HepG2 (cell line): ENCODE measurements at regions not wholly inside any gene's neighbourhood (a gene's known extent, or its start where the extent isn't known, plus 50 kb on each side); places are given as distances from the start of the nearest gene placed in this dataset.
"Not testable (repeated sequence)": the region's sequence is repeated elsewhere in the genome, so short reads cannot be mapped to it uniquely, and the experiment has no call there.

Experiments
- CREB1 ChIP-seq, 2 experiments: fragments of 450-650 bp in 1 of 2; IDR thresholded peaks; 2 replicates each; pipeline ENCODE4 v1.6.1; 2016 to 2017; ENCODE audit warnings: control low read depth in 1 of 2, mild to moderate bottlenecking in 1 of 2, missing compliant biosample characterization in 1 of 2, missing genetic modification characterization in 1 of 2
- POLR2AphosphoS5 ChIP-seq: IDR thresholded peaks from 2 replicates; pipeline ENCODE4 v1.6.1; 2012; ENCODE audit warnings: low read depth, low read length
- SIN3A ChIP-seq: IDR thresholded peaks from 2 replicates; pipeline ENCODE4 v1.6.1; 2011; ENCODE audit warnings: low read depth, mild to moderate bottlenecking, control low read depth, low read length, borderline replicate concordance
- TCF12 ChIP-seq, 2 experiments: fragments of 450-650 bp in 1 of 2; sonication (generic) in 1 of 2; formaldehyde crosslinking in 1 of 2; IDR thresholded peaks; 2 replicates each; pipeline versions ENCODE4 v1.6.1 to v1.8.0; 2017 to 2022; ENCODE audit warnings: antibody characterized with exemption in 1 of 2, mild to moderate bottlenecking in 1 of 2, missing genetic modification reagents in 1 of 2, moderate library complexity in 1 of 2
- TF ChIP-seq, protein P1 (sequence below): sonication (generic); formaldehyde crosslinking; IDR thresholded peaks from 2 replicates; pipeline ENCODE4 v1.4.0; 2020; ENCODE audit warnings: missing genetic modification reagents
- TF ChIP-seq, protein P2 (sequence below): sonication (generic); formaldehyde crosslinking; IDR thresholded peaks from 2 replicates; pipeline ENCODE4 v1.4.0; 2020; ENCODE audit warnings: missing genetic modification reagents, low read depth, mild to moderate bottlenecking, borderline replicate concordance
- TF ChIP-seq, protein P3 (sequence below): sonication (generic); formaldehyde crosslinking; IDR thresholded peaks from 2 replicates; pipeline ENCODE4 v1.8.1; 2023; ENCODE audit warnings: mild to moderate bottlenecking, missing genetic modification reagents
- TF ChIP-seq, protein P4 (sequence below): sonication (generic); formaldehyde crosslinking; IDR thresholded peaks from 2 replicates; pipeline ENCODE4 v1.5.0; 2020; ENCODE audit warnings: mild to moderate bottlenecking, missing genetic modification reagents, moderate library complexity
- TF ChIP-seq, protein P5 (sequence below): sonication (generic); formaldehyde crosslinking; IDR thresholded peaks from 2 replicates; pipeline ENCODE4 v1.8.0; 2022; ENCODE audit warnings: missing genetic modification reagents, mild to moderate bottlenecking, borderline replicate concordance

DNA sequence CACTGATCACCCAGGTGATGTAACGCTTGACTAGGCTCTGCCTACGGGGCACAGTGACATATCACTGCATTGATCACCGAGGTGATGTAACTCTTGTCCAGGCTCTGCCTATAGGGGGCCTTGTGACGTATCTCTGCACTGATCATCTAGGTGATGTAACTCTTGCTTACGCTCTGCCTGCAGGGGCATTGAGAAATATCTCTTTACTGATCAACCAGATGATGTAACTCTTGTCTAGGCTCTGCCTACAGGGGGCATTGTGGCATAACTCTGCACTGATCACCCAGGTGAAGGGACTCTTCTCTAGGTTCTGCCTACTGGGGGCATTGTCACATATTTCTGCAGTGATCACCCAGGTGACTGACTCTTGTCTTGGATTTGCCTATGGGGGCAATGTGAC is 50.9 kb upstream of the USP14 start:
- TF ChIP-seq, protein P1, sequence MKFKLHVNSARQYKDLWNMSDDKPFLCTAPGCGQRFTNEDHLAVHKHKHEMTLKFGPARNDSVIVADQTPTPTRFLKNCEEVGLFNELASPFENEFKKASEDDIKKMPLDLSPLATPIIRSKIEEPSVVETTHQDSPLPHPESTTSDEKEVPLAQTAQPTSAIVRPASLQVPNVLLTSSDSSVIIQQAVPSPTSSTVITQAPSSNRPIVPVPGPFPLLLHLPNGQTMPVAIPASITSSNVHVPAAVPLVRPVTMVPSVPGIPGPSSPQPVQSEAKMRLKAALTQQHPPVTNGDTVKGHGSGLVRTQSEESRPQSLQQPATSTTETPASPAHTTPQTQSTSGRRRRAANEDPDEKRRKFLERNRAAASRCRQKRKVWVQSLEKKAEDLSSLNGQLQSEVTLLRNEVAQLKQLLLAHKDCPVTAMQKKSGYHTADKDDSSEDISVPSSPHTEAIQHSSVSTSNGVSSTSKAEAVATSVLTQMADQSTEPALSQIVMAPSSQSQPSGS (CRISPR knock-in tag), result peak; percentile 92
- TF ChIP-seq, protein P2, sequence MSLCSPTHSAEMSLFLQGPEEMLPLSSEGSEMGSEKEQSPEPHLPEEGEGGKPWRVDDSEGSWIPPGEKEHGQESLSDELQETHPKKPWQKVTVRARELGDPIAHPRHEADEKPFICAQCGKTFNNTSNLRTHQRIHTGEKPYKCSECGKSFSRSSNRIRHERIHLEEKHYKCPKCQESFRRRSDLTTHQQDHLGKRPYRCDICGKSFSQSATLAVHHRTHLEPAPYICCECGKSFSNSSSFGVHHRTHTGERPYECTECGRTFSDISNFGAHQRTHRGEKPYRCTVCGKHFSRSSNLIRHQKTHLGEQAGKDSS (CRISPR knock-in tag), result not testable (repeated sequence)
- TF ChIP-seq TCF12 (IDR thresholded peaks at IDR 0.05); TCF12 (CRISPR knock-in tag; IDR thresholded peaks at IDR 0.05); SIN3A; POLR2AphosphoS5: not testable (repeated sequence)
- TF ChIP-seq, protein P3, sequence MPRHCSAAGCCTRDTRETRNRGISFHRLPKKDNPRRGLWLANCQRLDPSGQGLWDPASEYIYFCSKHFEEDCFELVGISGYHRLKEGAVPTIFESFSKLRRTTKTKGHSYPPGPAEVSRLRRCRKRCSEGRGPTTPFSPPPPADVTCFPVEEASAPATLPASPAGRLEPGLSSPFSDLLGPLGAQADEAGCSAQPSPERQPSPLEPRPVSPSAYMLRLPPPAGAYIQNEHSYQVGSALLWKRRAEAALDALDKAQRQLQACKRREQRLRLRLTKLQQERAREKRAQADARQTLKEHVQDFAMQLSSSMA (CRISPR knock-in tag), result not testable (repeated sequence)
- TF ChIP-seq, protein P4, sequence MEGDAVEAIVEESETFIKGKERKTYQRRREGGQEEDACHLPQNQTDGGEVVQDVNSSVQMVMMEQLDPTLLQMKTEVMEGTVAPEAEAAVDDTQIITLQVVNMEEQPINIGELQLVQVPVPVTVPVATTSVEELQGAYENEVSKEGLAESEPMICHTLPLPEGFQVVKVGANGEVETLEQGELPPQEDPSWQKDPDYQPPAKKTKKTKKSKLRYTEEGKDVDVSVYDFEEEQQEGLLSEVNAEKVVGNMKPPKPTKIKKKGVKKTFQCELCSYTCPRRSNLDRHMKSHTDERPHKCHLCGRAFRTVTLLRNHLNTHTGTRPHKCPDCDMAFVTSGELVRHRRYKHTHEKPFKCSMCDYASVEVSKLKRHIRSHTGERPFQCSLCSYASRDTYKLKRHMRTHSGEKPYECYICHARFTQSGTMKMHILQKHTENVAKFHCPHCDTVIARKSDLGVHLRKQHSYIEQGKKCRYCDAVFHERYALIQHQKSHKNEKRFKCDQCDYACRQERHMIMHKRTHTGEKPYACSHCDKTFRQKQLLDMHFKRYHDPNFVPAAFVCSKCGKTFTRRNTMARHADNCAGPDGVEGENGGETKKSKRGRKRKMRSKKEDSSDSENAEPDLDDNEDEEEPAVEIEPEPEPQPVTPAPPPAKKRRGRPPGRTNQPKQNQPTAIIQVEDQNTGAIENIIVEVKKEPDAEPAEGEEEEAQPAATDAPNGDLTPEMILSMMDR (CRISPR knock-in tag), result peak; percentile 64
- TF ChIP-seq CREB1 (IDR thresholded peaks at IDR 0.05), result peak; percentile 87
- TF ChIP-seq CREB1 (CRISPR knock-in tag; IDR thresholded peaks at IDR 0.05), result peak; percentile 83
- TF ChIP-seq, protein P5, sequence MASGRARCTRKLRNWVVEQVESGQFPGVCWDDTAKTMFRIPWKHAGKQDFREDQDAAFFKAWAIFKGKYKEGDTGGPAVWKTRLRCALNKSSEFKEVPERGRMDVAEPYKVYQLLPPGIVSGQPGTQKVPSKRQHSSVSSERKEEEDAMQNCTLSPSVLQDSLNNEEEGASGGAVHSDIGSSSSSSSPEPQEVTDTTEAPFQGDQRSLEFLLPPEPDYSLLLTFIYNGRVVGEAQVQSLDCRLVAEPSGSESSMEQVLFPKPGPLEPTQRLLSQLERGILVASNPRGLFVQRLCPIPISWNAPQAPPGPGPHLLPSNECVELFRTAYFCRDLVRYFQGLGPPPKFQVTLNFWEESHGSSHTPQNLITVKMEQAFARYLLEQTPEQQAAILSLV (CRISPR knock-in tag), result not testable (repeated sequence)
